H9 (cell line): ENCODE measurements at regions not wholly inside any gene's neighbourhood (a gene's known extent, or its start where the extent isn't known, plus 50 kb on each side); places are given as distances from the start of the nearest gene placed in this dataset.

Experiments
- DNase-seq: peaks from one replicate; pipeline ENCODE4 v3.0.0-alpha.2; 2017
- H2AFZ ChIP-seq: one replicate; pipeline ENCODE4 v1.6.1; 2013; ENCODE audit warnings: mild to moderate bottlenecking, low read length, control low read depth, moderate library complexity
- H2AK5ac ChIP-seq: 2 replicates; pipeline ENCODE4 v1.6.1; 2013; ENCODE audit warnings: low read length, control low read depth, mixed read lengths; ENCODE audit not compliant: insufficient read length
- H2BK120ac ChIP-seq: one replicate; pipeline ENCODE4 v1.6.1; 2013; ENCODE audit warnings: low read depth, mild to moderate bottlenecking, low read length, control low read depth, inconsistent platforms; ENCODE audit not compliant: poor library complexity, severe bottlenecking
- H2BK12ac ChIP-seq: 2 replicates; pipeline ENCODE4 v1.6.1; 2013; ENCODE audit warnings: low read length, control low read depth, mixed read lengths, low read depth; ENCODE audit not compliant: insufficient read length
- H2BK15ac ChIP-seq: 2 replicates; pipeline ENCODE4 v1.6.1; 2013; ENCODE audit warnings: low read depth, low read length, control low read depth
- H2BK20ac ChIP-seq: one replicate; pipeline ENCODE4 v1.6.1; 2013; ENCODE audit warnings: low read depth, mild to moderate bottlenecking, low read length, control low read depth, inconsistent platforms; ENCODE audit not compliant: poor library complexity, severe bottlenecking
- H2BK5ac ChIP-seq: 2 replicates; pipeline ENCODE4 v1.6.1; 2013; ENCODE audit warnings: low read length, control low read depth, mixed read lengths; ENCODE audit not compliant: insufficient read length
- H3K14ac ChIP-seq: 2 replicates; pipeline ENCODE4 v1.6.1; 2013; ENCODE audit warnings: low read length, control low read depth; ENCODE audit not compliant: insufficient read depth
- H3K18ac ChIP-seq: 2 replicates; pipeline ENCODE4 v1.6.1; 2013; ENCODE audit warnings: low read depth, mild to moderate bottlenecking, mixed read lengths, low read length, control low read depth; ENCODE audit not compliant: insufficient read length
- H3K23ac ChIP-seq: 2 replicates; pipeline ENCODE4 v1.6.1; 2013; ENCODE audit warnings: low read length, control low read depth, mixed read lengths, low read depth; ENCODE audit not compliant: insufficient read length
- H3K23me2 ChIP-seq: 2 replicates; pipeline ENCODE4 v1.6.1; 2013; ENCODE audit warnings: low read depth, mild to moderate bottlenecking, mixed read lengths, low read length, control low read depth; ENCODE audit not compliant: insufficient read length, poor library complexity, severe bottlenecking
- H3K27ac ChIP-seq: 2 replicates; pipeline ENCODE4 v1.5.1; 2013; ENCODE audit warnings: low read length, control low read depth, mixed read lengths, low read depth; ENCODE audit not compliant: insufficient read length
- H3K27me3 ChIP-seq: 2 replicates; pipeline ENCODE4 v1.6.1; 2013; ENCODE audit warnings: low read length, control low read depth, inconsistent platforms; ENCODE audit not compliant: insufficient read depth
- H3K4ac ChIP-seq: 2 replicates; pipeline ENCODE4 v1.6.1; 2013; ENCODE audit warnings: low read depth, mild to moderate bottlenecking, control low read depth, inconsistent platforms, low read length, moderate library complexity
- H3K4me1 ChIP-seq: 2 replicates; pipeline ENCODE4 v1.6.1; 2013; ENCODE audit warnings: low read length, control low read depth, inconsistent platforms; ENCODE audit not compliant: insufficient read depth
- H3K4me2 ChIP-seq: 2 replicates; pipeline ENCODE4 v1.6.1; 2013; ENCODE audit warnings: low read length, control low read depth, mixed read lengths; ENCODE audit not compliant: insufficient read length, insufficient read depth
- H3K56ac ChIP-seq: 2 replicates; pipeline ENCODE4 v1.6.1; 2013; ENCODE audit warnings: low read depth, mild to moderate bottlenecking, mixed read lengths, low read length, control low read depth; ENCODE audit not compliant: insufficient read length
- H3K79me1 ChIP-seq: 2 replicates; pipeline ENCODE4 v1.6.1; 2013; ENCODE audit warnings: low read depth, mild to moderate bottlenecking, moderate library complexity, low read length, control low read depth, inconsistent platforms; ENCODE audit not compliant: insufficient read depth, poor library complexity, severe bottlenecking
- H3K79me2 ChIP-seq: 2 replicates; pipeline ENCODE4 v1.6.1; 2013; ENCODE audit warnings: low read length, control low read depth, inconsistent platforms; ENCODE audit not compliant: insufficient read depth
- H3K9ac ChIP-seq: 2 replicates; pipeline ENCODE4 v1.6.1; 2013; ENCODE audit warnings: low read length, control low read depth, mixed read lengths; ENCODE audit not compliant: insufficient read length; ENCODE audit errors: extremely low read depth
- H3K9me3 ChIP-seq: one replicate; pipeline ENCODE4 v1.6.1; 2013; ENCODE audit warnings: low read depth, low read length, inconsistent platforms; ENCODE audit not compliant: control insufficient read depth
- H3T11ph ChIP-seq: one replicate; pipeline ENCODE4 v1.6.1; 2013; ENCODE audit warnings: mild to moderate bottlenecking, low read length, control low read depth, inconsistent platforms
- H4K20me1 ChIP-seq: one replicate; pipeline ENCODE4 v1.6.1; 2013; ENCODE audit not compliant: control insufficient read depth, insufficient read length, insufficient read depth
- H4K5ac ChIP-seq: 2 replicates; pipeline ENCODE4 v1.6.1; 2013; ENCODE audit warnings: low read depth, mild to moderate bottlenecking, mixed read lengths, low read length, control low read depth; ENCODE audit not compliant: insufficient read length
- H4K8ac ChIP-seq: replicated peaks from 2 replicates; pipeline ENCODE4 v1.6.1; 2013; ENCODE audit warnings: low read length, control low read depth, mixed read lengths, low read depth; ENCODE audit not compliant: insufficient read length
- H4K91ac ChIP-seq: 2 replicates; pipeline ENCODE4 v1.6.1; 2013; ENCODE audit warnings: low read depth, mild to moderate bottlenecking, moderate library complexity, mixed read lengths, low read length, control low read depth; ENCODE audit not compliant: insufficient read length
- H3K27ac Mint-ChIP-seq, 3 experiments: 2 replicates in 2 of 3; 3 replicates in 1 of 3; pipeline ENCODE4 v1.8.0; 2020 to 2021; ENCODE audit warnings: mixed read lengths in 3 of 3, mild to moderate bottlenecking in 1 of 3, moderate library complexity in 1 of 3
- H3K27me3 Mint-ChIP-seq: 2 replicates; pipeline ENCODE4 v1.8.0; 2021; ENCODE audit warnings: low read depth, mild to moderate bottlenecking, moderate library complexity, mixed read lengths
- H3K36me3 Mint-ChIP-seq, 3 experiments: 2 replicates in 2 of 3; 3 replicates in 1 of 3; pipeline ENCODE4 v1.8.0; 2020 to 2021; ENCODE audit warnings: low read depth in 3 of 3, mixed read lengths in 3 of 3; ENCODE audit not compliant: insufficient read depth in 1 of 3
- H3K4me1 Mint-ChIP-seq, 2 experiments: 2 replicates each; pipeline ENCODE4 v1.8.0; 2020; ENCODE audit warnings: mixed read lengths in 2 of 2
- H3K4me3 Mint-ChIP-seq, 2 experiments: 2 replicates in 1 of 2; 3 replicates in 1 of 2; pipeline ENCODE4 v1.8.0; 2020 to 2021; ENCODE audit warnings: mild to moderate bottlenecking in 2 of 2, mixed read lengths in 2 of 2, moderate library complexity in 1 of 2
- H3K9me3 Mint-ChIP-seq, 2 experiments: 2 replicates in 1 of 2; 3 replicates in 1 of 2; pipeline ENCODE4 v1.8.0; 2020; ENCODE audit warnings: mild to moderate bottlenecking in 2 of 2, mixed read lengths in 2 of 2, moderate library complexity in 1 of 2
- CTCF ChIP-seq: fragments of 200-600 bp; sonication (generic); conservative IDR thresholded peaks from 3 replicates; pipeline ENCODE4 v1.8.0; 2021; ENCODE audit warnings: antibody characterized with exemption, mild to moderate bottlenecking

- no peaks in the 10 kb centered on the region for H4K20me1 ChIP-seq
- no peak overlapping the region for H3K4me2 ChIP-seq
- no peak overlapping the region for H2AFZ ChIP-seq
- H3K9me3 ChIP-seq: no peaks in the 10 kb centered on the region
- Mint-ChIP-seq H3K36me3 (no peaks in the 10 kb centered on the region), H3K4me3 (no peak overlapping the region), H3K27me3 (no peaks in the 10 kb centered on the region), H3K9me3 (no peaks in the 10 kb centered on the region; a peak in 2 of 5 replicates), H3K4me1 (no peaks in the 10 kb centered on the region), H3K27ac (no peak overlapping the region)
- H3T11ph ChIP-seq: no peak overlapping the region
- no peak overlapping the region for H2BK12ac ChIP-seq
- no peaks in the 10 kb centered on the region for H3K79me1 ChIP-seq
- H3K23me2 ChIP-seq: no peaks in the 10 kb centered on the region
- no peak overlapping the region for H4K5ac ChIP-seq
- no peaks in the 10 kb centered on the region for H3K4me1 ChIP-seq
- no peak overlapping the region for H3K4ac ChIP-seq
- H3K79me2 ChIP-seq: no peaks in the 10 kb centered on the region
- no peak overlapping the region for H3K9ac ChIP-seq
- H2BK20ac ChIP-seq: no peak overlapping the region
- H3K27me3 ChIP-seq: no peaks in the 10 kb centered on the region
- H4K8ac ChIP-seq: no peak overlapping the region
- H3K56ac ChIP-seq: no peak overlapping the region
- no peak overlapping the region for H4K91ac ChIP-seq
- H2BK5ac ChIP-seq: no peak overlapping the region
- H2BK120ac ChIP-seq: no peak overlapping the region
- H3K27ac ChIP-seq: no peak overlapping the region
- no peak overlapping the region for H3K23ac ChIP-seq
- no peak overlapping the region for H2AK5ac ChIP-seq
- no peak overlapping the region for H3K14ac ChIP-seq
- no peak for DNase-seq
- TF ChIP-seq CTCF: no peak
- no peak overlapping the region for H2BK15ac ChIP-seq
- H3K18ac ChIP-seq: no peak overlapping the region
These were observed 467.1 kb upstream of the TGFBR2 start for GRCh38 chr3:30139283-30139682.
